ENCODE measurements at regions not wholly inside any gene's neighbourhood (a gene's known extent, or its start where the extent isn't known, plus 50 kb on each side); places are given as distances from the start of the nearest gene placed in this dataset.

DNA sequence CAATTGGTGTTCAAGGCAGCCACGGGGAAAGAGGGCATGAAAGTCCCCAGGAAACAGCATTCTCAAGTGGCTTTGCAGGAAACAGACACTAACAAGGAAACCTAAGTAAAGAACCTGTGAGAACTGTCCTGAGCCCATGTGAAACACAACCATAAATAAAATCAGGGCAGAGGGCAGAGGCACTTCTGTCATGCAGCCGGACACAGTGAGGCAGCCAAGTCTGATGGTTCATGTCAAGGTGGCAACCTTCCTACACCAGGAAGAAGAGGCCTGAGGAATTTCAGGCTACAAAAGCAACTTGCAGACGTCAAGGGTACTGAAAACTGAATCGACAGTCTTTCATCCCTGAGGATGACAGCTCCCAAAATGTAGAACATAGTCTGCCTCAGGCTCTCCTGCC is 458.2 kb upstream of the NPVF start:
- TF ChIP-seq, protein P1, sequence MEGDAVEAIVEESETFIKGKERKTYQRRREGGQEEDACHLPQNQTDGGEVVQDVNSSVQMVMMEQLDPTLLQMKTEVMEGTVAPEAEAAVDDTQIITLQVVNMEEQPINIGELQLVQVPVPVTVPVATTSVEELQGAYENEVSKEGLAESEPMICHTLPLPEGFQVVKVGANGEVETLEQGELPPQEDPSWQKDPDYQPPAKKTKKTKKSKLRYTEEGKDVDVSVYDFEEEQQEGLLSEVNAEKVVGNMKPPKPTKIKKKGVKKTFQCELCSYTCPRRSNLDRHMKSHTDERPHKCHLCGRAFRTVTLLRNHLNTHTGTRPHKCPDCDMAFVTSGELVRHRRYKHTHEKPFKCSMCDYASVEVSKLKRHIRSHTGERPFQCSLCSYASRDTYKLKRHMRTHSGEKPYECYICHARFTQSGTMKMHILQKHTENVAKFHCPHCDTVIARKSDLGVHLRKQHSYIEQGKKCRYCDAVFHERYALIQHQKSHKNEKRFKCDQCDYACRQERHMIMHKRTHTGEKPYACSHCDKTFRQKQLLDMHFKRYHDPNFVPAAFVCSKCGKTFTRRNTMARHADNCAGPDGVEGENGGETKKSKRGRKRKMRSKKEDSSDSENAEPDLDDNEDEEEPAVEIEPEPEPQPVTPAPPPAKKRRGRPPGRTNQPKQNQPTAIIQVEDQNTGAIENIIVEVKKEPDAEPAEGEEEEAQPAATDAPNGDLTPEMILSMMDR (conservative IDR thresholded peaks at IDR 0.05), result no peak
- TF ChIP-seq EZH2 (IDR thresholded peaks at IDR 0.05; ENCODE audit: low read depth), result no peak
